ENCODE measurements at regions not wholly inside any gene's neighbourhood (a gene's known extent, or its start where the extent isn't known, plus 50 kb on each side); places are given as distances from the start of the nearest gene placed in this dataset.

GRCh38 chr1:50295566-50295965 lies 127.7 kb downstream of the DMRTA2 start:
- DNase-seq (ENCODE audit: low spot score), result no peak

GRCh38 chr1:50292276-50292675 lies 131.0 kb downstream of the DMRTA2 start:
- no peak for DNase-seq (ENCODE audit: low spot score)

- no peak for DNase-seq (ENCODE audit: low spot score)
Observed at GRCh38 chr1:50289495-50289894, 133.7 kb downstream of the DMRTA2 start.

- no peak for DNase-seq (ENCODE audit: low spot score)
Observed at GRCh38 chr1:50285994-50286393, 137.2 kb downstream of the DMRTA2 start.

GRCh38 chr1:50279622-50280330 lies 143.5 kb downstream of the DMRTA2 start:
- no peak for DNase-seq (ENCODE audit: low spot score)

- DNase-seq (ENCODE audit: low spot score), result no peak
Observed at GRCh38 chr1:50278961-50279360, 144.3 kb downstream of the DMRTA2 start.

- no peak for DNase-seq (ENCODE audit: low spot score)
Observed at GRCh38 chr1:50278410-50278809, 144.8 kb downstream of the DMRTA2 start.

GRCh38 chr1:50275566-50275965 lies 147.7 kb downstream of the DMRTA2 start:
- DNase-seq (ENCODE audit: low spot score), result no peak

GRCh38 chr1:50272912-50273311 lies 150.3 kb downstream of the DMRTA2 start:
- DNase-seq (ENCODE audit: low spot score), result no peak

GRCh38 chr1:50271968-50272578 lies 151.2 kb downstream of the DMRTA2 start:
- peak; percentile 79 for DNase-seq (ENCODE audit: low spot score)

- peak; percentile 29 for DNase-seq (ENCODE audit: low spot score)
Observed at GRCh38 chr1:50271337-50271736, 151.9 kb downstream of the DMRTA2 start.

- DNase-seq (ENCODE audit: low spot score), result no peak
Observed at GRCh38 chr1:50270926-50271325, 152.3 kb downstream of the DMRTA2 start.

- DNase-seq (ENCODE audit: low spot score), result no peak
Observed at GRCh38 chr1:50268049-50268448, 155.2 kb downstream of the DMRTA2 start.

GRCh38 chr1:50266509-50266908 lies 156.7 kb downstream of the DMRTA2 start:
- DNase-seq (ENCODE audit: low spot score), result no peak

GRCh38 chr1:50265790-50266314 lies 157.1 kb downstream of the ELAVL4 start:
- DNase-seq (ENCODE audit: low spot score), result no peak

GRCh38 chr1:50264590-50264989 lies 155.9 kb downstream of the ELAVL4 start:
- DNase-seq (ENCODE audit: low spot score), result no peak

GRCh38 chr1:50262436-50262835 lies 153.7 kb downstream of the ELAVL4 start:
- DNase-seq (ENCODE audit: low spot score), result no peak

- no peak for DNase-seq (ENCODE audit: low spot score)
Observed at GRCh38 chr1:50261951-50262350, 153.2 kb downstream of the ELAVL4 start.

- no peak for DNase-seq (ENCODE audit: low spot score)
Observed at GRCh38 chr1:50257940-50258685, 149.4 kb downstream of the ELAVL4 start.

- no peak for DNase-seq (ENCODE audit: low spot score)
Observed at GRCh38 chr1:50257029-50257428, 148.3 kb downstream of the ELAVL4 start.
